HS-5 (cell line): ENCODE measurements at regions not wholly inside any gene's neighbourhood (a gene's known extent, or its start where the extent isn't known, plus 50 kb on each side); places are given as distances from the start of the nearest gene placed in this dataset.

Experiments
- DNase-seq: peaks from one replicate; pipeline ENCODE4 v3.0.0-alpha.2; 2012; ENCODE audit warnings: low read depth

DNA sequence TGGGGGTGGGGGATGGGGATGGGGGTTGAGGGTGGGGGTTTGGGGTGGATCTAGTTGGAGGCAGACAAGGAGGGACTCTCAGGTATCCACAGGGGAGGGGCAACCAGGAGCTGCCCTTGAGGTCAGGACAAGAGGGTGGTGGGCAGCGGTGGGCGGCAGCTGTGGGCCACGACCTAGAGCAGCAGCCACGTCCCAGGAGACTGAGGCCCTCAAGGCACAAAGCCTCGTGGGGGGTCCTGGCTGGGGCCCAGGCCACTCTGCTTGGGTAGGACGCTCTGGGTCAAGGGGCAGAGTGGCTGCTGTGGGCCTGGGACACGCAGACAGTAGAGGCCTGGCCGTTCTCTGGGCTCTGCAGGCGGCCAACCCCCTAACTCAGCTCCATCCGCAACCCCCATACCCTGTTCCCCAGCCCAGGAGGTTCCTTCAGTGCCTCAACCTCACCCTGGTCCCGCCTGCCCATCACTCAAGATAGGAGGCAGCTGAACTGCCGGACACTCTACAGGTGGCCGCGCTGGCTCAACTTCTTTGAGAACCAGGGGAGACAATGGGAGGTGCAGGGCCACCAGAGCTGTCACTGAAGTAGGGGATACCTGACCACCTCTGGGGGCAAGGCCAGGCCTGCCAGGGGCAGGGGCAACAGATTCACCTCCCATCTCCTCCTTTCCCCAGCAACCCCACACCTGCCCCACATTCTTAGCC lies 75.6 kb downstream of the ENGASE start:
- no peak for DNase-seq

DNA sequence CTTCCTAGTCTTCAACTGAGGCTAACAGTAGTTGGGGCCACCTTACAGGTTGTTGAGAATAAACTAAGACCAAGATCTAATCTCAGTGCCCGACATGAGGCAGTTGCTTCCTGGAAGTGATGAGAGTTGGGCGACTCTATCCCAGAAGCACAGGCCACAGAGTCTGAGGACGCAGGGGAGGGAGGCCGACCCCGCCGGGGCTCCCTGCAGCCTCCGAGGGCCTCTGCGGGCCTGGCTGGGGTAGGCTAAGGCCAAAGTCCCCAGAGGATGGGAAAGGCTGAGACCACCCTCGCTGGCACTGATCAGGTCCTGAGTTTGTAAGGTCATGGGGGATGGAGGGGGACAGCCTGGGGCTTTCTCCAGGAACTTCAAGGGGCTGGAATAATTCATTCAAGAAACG lies 74.0 kb downstream of the ENGASE start:
- no peak for DNase-seq

DNA sequence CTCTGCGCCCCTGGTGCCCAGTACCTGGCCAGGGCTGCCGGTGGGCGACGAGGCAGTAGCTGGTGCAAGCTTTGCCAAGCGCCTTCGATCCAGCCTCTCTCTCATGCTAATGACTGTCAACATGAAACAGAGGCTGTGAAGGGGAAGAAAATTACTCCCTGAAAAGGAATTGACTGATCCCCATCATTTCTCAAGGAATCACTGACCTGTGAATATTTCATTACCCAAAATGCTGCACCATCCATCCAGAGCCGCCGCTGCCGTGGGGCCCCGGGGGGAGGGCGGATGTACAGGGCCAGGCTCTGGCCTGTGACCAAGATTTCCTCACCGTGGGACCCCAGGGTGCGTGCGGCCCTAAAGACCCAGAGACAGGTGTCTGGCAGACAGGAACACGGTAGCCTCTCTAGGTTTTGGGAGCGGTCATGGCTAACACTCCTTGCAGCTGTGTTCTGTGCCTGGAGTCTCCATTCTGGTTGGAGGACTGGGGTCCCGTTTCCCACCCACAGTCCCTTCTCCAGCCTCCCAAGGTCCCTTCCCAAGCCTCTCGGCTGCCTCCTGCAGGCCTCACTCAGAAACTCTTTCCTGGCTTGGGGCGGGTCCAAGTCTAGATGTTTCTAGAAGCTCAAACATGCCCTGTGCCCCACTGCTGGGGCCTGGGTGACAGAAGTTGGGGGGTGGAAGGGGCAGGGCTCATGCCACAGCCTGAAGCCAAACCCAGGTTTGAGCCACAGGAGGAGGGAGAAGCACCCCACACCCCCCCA lies 73.3 kb downstream of the ENGASE start:
- no peak for DNase-seq

DNA sequence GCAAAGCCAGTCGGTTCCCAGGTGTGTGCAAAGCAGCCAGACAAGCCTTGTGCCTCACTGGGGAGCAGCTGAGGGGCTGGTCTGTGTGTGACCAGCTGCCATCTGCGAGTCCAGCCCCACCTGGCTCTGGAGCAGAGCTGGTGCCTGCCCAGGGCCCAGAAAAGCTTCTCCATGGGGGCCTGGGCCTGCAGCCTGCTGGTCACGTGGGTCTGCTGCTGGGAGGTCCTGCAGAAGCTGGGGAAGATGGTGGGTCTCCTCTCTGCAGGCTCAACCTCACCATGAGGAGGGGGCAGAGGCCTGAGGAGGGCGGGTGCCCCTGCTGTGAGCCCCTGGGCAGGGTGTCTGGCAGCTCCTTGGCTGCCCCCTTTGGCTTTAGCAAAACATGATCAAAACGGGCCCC lies 71.9 kb downstream of the ENGASE start:
- DNase-seq: no peak

DNA sequence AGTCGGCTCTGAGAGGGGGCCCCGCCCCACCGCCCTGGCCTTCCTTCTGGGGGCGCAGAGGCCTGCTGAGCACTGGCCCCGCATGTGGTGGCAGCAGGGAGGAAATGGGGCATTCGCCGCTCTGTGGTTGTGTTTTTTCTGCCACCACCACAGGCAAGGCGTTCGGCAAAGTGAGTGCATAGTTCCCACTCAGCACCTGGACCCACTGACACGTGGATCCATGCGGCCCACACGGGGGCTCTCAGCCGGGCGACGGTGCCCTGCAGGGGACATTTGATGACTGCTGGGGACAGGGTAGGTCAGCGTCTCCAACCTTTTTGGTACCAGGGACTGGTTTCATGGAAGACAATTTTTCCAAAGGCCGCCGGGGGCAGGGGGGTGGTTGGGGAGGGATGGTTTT lies 70.9 kb downstream of the ENGASE start:
- no peak for DNase-seq

DNA sequence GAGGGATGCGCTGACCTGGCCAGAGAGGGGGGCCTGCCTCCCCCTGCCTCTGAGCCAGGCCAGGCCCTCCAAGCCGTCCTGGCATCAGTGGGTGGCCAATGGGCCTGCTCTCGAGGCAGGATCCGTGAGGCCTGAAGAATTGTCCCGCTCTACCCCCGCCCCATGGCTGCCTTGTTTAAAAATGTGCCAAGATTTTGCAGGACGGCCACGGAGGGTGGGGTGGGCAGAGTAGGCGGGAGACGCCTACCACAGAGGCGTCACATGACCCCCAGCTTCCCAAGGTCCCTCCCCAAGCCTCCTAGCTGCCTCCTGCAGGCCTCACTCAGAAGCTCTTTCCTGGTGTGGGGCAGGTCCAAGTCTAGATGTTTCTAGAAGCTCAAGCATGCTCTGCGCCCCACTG lies 69.5 kb downstream of the ENGASE start:
- DNase-seq: no peak

DNA sequence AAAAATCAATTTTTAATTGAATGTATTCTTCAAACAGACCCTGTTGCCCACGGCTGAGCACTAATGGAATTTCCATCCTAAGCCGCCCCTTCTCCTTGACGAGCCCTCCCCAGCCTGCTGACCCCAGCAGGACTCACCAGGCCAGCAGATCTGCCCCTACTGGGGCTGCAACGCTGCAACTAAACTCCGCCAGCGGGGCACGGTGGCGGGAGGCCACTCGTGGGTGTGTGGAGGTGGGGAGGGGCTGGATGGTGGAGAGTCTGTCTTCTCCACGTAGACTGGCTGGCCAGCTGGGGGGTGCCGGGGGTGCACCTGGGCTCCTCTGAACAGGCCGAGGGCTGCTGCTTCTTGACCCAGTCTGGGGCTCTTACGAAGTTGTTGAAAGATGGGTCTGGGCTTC lies 67.8 kb downstream of the ENGASE start:
- DNase-seq: no peak

DNA sequence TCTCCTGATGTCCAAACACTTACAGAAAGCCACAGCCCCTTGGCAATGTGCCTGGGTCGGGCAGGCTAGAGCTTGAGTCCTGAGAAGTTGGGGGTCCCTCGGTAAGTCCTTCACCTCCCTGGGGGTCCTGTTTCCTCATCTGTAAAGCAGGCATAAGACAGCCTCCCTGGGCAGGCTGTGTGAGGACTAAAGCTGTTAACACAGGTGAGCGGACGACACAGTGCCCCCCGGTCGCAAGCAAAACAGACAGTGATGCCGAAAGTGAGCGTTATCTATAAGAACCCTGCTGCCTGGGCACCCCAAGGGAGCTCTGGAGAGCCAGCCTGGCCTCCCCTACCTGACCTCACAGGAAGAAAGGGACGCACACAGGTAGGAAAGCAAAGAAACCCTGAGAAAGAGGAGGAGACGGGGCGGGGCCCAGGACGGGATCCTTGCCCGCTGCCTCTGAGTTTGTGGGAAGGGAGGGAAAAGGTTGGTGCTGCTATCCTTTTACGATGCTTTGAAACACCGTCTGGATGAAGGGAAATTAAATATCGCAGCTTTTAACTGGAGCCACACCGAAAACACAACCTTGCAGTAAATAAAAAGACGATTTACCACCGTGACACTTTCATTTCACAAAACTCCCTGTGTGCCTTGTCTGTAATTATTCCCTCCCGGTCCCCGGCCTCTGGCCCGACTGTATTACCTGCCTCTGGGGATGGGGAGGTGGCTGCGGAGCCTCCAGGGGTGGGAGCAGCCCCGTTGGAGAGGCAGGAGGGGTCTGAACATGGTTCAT lies 67.1 kb downstream of the ENGASE start:
- no peak for DNase-seq

DNA sequence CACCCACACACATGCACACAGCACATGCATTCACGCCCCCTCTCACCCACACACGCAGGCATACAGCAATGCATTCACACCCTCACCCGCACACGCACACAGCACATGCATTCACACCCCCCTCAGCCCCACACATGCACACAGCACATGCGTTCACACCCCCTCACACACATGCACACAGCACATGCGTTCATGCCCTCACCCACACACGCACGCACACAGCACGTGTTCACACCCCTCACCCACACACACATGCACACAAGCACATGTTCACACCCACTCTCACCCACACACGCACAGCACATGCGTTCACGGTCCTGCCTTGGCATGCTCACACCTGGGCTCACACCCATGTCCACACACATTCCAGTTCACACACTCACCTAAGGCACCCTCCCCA lies 64.2 kb downstream of the ENGASE start:
- DNase-seq: no peak

DNA sequence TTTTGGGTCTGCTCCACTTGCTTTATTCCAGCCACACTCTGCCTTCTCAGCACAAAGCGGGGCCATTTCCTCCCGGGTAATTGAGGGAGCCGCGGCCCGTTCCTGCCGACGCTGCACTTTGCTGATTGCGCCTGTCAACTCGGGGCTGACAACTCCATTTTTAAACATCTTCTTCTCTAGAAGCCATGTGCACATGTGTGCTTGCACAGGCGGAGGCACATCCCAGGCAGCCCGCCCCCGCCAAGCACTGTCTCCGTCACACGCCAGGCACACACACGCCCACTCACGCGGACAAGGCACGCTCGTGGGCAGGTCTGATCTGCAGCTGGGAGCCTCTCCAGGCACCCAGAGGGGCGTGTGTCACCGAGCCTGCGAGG lies 63.2 kb downstream of the ENGASE start:
- DNase-seq: no peak

DNA sequence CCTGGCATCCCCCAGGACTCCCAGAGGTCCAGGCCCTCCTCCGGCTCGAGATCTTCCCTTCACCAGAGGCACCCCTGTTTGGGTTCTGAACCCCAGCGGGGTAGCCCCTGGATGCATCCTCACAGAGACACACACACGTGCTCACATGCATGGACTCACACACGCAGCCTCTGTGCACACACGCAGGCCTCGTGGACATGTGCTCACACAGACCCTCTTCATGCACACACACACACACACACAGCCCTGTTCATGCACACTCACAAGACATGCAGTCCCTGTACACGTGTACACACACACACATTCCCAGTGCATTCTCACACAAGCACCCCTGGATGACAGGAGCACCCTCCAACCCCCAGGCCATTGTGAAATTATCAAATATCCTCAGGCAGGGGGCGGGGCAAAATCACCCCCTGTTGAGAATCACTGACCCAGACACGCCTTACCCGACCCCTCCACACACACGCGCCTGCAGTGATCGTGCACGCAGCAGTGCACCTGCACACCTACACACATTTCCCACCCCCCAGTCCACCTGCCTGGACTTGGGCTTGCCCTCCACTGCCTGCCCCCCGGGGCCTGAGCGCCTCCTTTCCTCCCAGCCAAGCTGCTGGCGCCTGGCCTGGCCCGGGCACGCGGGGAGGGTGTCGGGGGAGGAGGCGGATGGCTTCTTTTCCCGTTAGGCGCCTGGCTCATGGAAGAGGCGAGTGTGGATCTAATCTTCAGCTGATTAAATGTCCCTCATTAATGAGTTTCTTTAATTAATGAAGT lies 62.6 kb downstream of the ENGASE start:
- no peak for DNase-seq

DNA sequence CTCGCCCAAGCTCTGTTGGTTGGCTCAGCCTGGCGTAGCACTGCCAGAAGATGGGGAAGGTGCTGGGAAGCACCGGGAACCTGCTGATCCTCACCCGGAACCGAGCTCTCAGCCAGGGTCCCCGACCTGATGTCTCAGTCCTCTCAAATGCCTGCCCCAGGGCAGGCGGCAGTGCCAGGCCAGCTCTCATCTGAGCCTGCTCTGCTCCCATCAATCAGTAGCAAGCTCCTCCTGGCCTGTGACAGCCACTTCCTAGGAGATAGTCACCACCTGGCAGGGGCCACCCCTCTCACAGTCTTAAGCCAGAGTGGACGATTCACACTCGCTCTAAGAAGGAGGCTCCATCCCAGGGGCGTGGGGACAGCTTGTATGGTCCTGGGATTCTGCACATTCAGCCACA lies 62.0 kb downstream of the ENGASE start:
- DNase-seq: no peak
